SU-DHL-6 (cell line): ENCODE measurements at regions not wholly inside any gene's neighbourhood (a gene's known extent, or its start where the extent isn't known, plus 50 kb on each side); places are given as distances from the start of the nearest gene placed in this dataset.

Experiments
- EZH2phosphoT487 ChIP-seq: fragments of 200-600 bp; sonication (generic), shearing (Covaris generic); conservative IDR thresholded peaks from 2 replicates; pipeline ENCODE4 v1.6.1; 2018; ENCODE audit warnings: mild to moderate bottlenecking, antibody characterized with exemption, low read length, moderate library complexity, mixed read lengths
- TF ChIP-seq, protein P1 (sequence below): fragments of 200-600 bp; sonication (generic); IDR thresholded peaks from one replicate; pipeline ENCODE4 v1.5.1; 2017; ENCODE audit warnings: antibody characterized with exemption, mild to moderate bottlenecking, low read length, moderate library complexity; ENCODE audit not compliant: insufficient read depth, poor library complexity, severe bottlenecking

DNA sequence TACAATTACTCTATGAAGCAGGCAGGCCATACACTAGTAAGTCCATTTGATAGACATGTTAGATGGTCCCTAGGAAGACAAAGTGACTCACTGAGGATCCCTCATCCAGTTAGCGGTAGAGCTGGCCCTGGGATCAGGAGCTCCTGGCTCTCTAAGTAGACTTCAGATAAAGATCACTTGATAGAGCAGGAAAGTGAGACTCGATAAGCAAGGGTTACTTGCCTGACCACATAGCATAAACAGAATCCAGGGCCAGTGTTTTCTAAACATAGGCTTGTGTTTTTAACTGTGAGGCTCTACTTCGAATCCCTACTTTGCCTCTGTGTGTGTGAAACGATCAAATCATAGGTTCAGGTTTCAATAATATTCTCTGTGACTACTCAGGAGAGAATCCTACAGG, 355.2 kb upstream of the TRIB2 start:
- TF ChIP-seq, protein P1, sequence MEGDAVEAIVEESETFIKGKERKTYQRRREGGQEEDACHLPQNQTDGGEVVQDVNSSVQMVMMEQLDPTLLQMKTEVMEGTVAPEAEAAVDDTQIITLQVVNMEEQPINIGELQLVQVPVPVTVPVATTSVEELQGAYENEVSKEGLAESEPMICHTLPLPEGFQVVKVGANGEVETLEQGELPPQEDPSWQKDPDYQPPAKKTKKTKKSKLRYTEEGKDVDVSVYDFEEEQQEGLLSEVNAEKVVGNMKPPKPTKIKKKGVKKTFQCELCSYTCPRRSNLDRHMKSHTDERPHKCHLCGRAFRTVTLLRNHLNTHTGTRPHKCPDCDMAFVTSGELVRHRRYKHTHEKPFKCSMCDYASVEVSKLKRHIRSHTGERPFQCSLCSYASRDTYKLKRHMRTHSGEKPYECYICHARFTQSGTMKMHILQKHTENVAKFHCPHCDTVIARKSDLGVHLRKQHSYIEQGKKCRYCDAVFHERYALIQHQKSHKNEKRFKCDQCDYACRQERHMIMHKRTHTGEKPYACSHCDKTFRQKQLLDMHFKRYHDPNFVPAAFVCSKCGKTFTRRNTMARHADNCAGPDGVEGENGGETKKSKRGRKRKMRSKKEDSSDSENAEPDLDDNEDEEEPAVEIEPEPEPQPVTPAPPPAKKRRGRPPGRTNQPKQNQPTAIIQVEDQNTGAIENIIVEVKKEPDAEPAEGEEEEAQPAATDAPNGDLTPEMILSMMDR, result no peak
- TF ChIP-seq EZH2phosphoT487, result no peak
